ENCODE measurements at regions not wholly inside any gene's neighbourhood (a gene's known extent, or its start where the extent isn't known, plus 50 kb on each side); places are given as distances from the start of the nearest gene placed in this dataset.

GRCh38 chr11:28966951-28967350, 858.8 kb downstream of the METTL15 start:
- ATAC-seq (ENCODE audit: poor library complexity) (no peak), DNase-seq (no peak)
- no peak overlapping the region for H3K27ac Mint-ChIP-seq
- TF ChIP-seq, protein P1, sequence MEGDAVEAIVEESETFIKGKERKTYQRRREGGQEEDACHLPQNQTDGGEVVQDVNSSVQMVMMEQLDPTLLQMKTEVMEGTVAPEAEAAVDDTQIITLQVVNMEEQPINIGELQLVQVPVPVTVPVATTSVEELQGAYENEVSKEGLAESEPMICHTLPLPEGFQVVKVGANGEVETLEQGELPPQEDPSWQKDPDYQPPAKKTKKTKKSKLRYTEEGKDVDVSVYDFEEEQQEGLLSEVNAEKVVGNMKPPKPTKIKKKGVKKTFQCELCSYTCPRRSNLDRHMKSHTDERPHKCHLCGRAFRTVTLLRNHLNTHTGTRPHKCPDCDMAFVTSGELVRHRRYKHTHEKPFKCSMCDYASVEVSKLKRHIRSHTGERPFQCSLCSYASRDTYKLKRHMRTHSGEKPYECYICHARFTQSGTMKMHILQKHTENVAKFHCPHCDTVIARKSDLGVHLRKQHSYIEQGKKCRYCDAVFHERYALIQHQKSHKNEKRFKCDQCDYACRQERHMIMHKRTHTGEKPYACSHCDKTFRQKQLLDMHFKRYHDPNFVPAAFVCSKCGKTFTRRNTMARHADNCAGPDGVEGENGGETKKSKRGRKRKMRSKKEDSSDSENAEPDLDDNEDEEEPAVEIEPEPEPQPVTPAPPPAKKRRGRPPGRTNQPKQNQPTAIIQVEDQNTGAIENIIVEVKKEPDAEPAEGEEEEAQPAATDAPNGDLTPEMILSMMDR (IDR thresholded peaks at IDR 0.05), result no peak
- no peaks in the 10 kb centered on the region for H3K36me3 Mint-ChIP-seq (ENCODE audit: low read depth)
- no peaks in the 10 kb centered on the region for H3K27me3 Mint-ChIP-seq
- peaks cover 0 to 8% of the 10 kb centered on the region in 2 experiments for H3K9me3 ChIP-seq (ENCODE audit: control insufficient read depth in 1 of 2, insufficient read depth in 1 of 2, low read length in 2 of 2)
- POLR2A ChIA-PET, result no interaction called here
- intact Hi-C loops (cut with DNase I, micrococcal nuclease), result no loop called here
- H3K4me3 Mint-ChIP-seq, result no peak overlapping the region
- no peaks in the 10 kb centered on the region for H3K4me1 Mint-ChIP-seq (ENCODE audit: low read depth)
- H3K4me1 ChIP-seq (ENCODE audit: insufficient read depth, low read length), result no peaks in the 10 kb centered on the region
- no peak overlapping the region for H3K27ac ChIP-seq (ENCODE audit: low read depth in 1 of 2, low read length in 2 of 2)
- peaks cover 12% of the 10 kb centered on the region for H3K9me3 Mint-ChIP-seq
- no peaks in the 10 kb centered on the region for H3K36me3 ChIP-seq (ENCODE audit: insufficient read depth, low read length)
- CTCF ChIA-PET, result no interaction called here
- no peak overlapping the region for H3K4me3 ChIP-seq (ENCODE audit: low read length)
- H3K27me3 ChIP-seq (ENCODE audit: control insufficient read depth in 1 of 2, insufficient read depth in 2 of 2, low read length in 2 of 2), result no peaks in the 10 kb centered on the region

- no peak overlapping the region for H3K27ac ChIP-seq (ENCODE audit: low read depth in 1 of 2, low read length in 2 of 2)
- H3K9me3 ChIP-seq (ENCODE audit: control insufficient read depth in 1 of 2, insufficient read depth in 1 of 2, low read length in 2 of 2), result peaks cover 0 to 8% of the 10 kb centered on the region in 2 experiments
- Mint-ChIP-seq H3K27ac (no peak overlapping the region), H3K9me3 (peaks cover 14% of the 10 kb centered on the region), H3K4me1 (ENCODE audit: low read depth) (no peaks in the 10 kb centered on the region), H3K4me3 (no peak overlapping the region), H3K36me3 (ENCODE audit: low read depth) (no peaks in the 10 kb centered on the region), H3K27me3 (no peaks in the 10 kb centered on the region)
- TF ChIP-seq, protein P1 (IDR thresholded peaks at IDR 0.05), result no peak
- no peak for DNase-seq
- H3K4me3 ChIP-seq (ENCODE audit: low read length), result no peak overlapping the region
- intact Hi-C loops (cut with DNase I, micrococcal nuclease), result no loop called here
- ChIA-PET POLR2A (no interaction called here), CTCF (no interaction called here)
- H3K4me1 ChIP-seq (ENCODE audit: insufficient read depth, low read length), result no peaks in the 10 kb centered on the region
- H3K27me3 ChIP-seq (ENCODE audit: control insufficient read depth in 1 of 2, insufficient read depth in 2 of 2, low read length in 2 of 2), result no peaks in the 10 kb centered on the region
- no peak for ATAC-seq (ENCODE audit: poor library complexity)
- H3K36me3 ChIP-seq (ENCODE audit: insufficient read depth, low read length), result no peaks in the 10 kb centered on the region
Observed at GRCh38 chr11:28965819-28966218, 857.6 kb downstream of the METTL15 start.

DNA sequence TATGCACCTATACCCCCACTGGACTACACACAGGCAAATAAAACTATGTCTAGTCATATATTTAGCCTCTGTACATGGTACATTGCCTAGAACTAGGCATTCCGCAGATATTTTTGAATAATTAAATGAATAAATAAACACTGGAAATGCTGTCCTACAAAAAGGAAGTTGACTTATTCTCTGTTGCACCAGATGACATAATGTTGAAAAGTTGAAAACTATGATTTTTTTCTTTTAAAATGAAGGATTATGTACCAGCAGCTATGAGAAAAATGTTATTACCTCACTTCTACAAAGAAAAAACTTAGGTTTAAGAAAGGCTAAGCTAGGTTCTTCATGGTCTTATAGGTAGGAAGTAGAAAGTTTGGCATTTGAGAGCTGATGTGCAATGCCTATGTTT, 856.6 kb downstream of the METTL15 start:
- no peaks in the 10 kb centered on the region for H3K27me3 ChIP-seq (ENCODE audit: control insufficient read depth in 1 of 2, insufficient read depth in 2 of 2, low read length in 2 of 2)
- ChIA-PET POLR2A (no interaction called here), CTCF (no interaction called here)
- peaks cover 0 to 8% of the 10 kb centered on the region in 2 experiments for H3K9me3 ChIP-seq (ENCODE audit: control insufficient read depth in 1 of 2, insufficient read depth in 1 of 2, low read length in 2 of 2)
- H3K27ac ChIP-seq (ENCODE audit: low read depth in 1 of 2, low read length in 2 of 2), result no peak overlapping the region
- intact Hi-C loops (cut with DNase I, micrococcal nuclease), result no loop called here
- no peaks in the 10 kb centered on the region for H3K36me3 Mint-ChIP-seq (ENCODE audit: low read depth)
- H3K27ac Mint-ChIP-seq, result no peak overlapping the region
- H3K4me3 ChIP-seq (ENCODE audit: low read length), result no peak overlapping the region
- no peak for ATAC-seq (ENCODE audit: poor library complexity)
- H3K4me3 Mint-ChIP-seq, result no peak overlapping the region
- no peak for DNase-seq
- TF ChIP-seq, protein P1 (IDR thresholded peaks at IDR 0.05), result no peak
- H3K9me3 Mint-ChIP-seq, result peaks cover 9% of the 10 kb centered on the region
- no peaks in the 10 kb centered on the region for H3K4me1 Mint-ChIP-seq (ENCODE audit: low read depth)
- no peaks in the 10 kb centered on the region for H3K4me1 ChIP-seq (ENCODE audit: insufficient read depth, low read length)
- H3K27me3 Mint-ChIP-seq, result no peaks in the 10 kb centered on the region
- no peaks in the 10 kb centered on the region for H3K36me3 ChIP-seq (ENCODE audit: insufficient read depth, low read length)

Data from CD4-positive, alpha-beta T cell (primary cell).